Tongue (tissue), 1 donor: ENCODE measurements at regions not wholly inside any gene's neighbourhood (a gene's known extent, or its start where the extent isn't known, plus 50 kb on each side); places are given as distances from the start of the nearest gene placed in this dataset.
A peak's percentile ranks its signal among the peaks of the same experiment; 100 is the strongest.
"Not testable (repeated sequence)": the region's sequence is repeated elsewhere in the genome, so short reads cannot be mapped to it uniquely, and the experiment has no call there.

Source experiments
- DNase-seq: peaks from one replicate; pipeline ENCODE4 v3.0.0-alpha.2; 2015

DNA sequence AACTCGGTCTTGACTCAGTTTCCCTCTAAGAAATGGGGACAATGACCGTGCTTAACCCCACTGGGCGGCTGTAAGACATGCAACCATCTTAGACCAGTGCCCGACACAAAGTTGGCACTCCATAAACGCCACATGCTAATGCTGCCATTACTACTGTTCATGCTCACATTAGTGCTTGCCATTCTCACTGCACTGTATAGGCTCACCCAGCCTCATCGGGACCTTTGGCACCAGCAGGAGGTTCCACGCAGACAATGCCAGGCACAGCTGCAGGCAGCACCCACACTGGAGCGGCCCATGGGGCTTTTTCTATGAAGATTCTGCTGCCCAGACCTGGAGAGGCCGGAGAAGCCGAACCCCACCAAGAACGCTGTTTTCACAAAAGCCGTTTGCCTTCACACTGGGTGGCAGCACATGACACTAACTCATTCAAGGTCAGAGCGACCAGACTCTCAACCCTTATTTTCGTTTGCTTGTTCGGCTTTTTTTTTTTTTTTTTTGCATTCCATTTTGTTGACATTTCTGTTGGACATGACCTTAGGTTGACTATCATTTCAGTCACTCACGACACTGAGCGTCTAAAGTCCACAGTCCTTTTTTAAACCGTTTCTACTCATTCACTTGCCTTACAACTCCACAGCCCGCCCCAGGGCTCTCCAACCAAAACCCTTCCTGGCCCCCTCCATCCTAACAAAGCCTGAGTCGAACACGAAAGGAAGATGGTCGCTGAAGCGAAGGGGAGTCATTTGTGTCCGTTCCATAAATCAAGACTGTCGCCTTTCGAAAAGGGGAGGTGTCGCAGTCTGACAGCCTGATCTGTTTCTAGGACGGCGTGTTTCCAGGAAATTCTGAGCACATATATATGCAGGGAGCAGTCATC, 124.4 kb upstream of the RNF32 start:
- no peak for DNase-seq

DNA sequence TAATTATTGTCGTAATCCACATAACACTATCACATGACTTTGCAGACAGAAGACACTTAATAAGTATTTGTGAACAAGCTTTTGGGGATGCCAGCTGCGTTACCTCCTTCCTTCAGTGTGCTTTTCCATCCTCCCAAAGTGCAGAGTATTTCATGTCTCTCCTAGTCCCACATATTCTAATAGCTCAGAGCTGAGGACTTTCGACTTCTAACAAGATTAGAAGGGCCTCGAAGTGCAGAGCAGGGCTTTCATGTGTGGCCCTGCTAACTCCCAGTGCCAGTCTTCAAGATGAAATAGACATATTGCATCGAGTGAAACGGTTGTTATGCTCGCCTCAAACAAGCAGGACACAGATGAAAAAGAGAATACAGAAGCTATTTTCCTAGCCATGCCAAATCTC, 125.7 kb upstream of the RNF32 start:
- DNase-seq, result no peak

DNA sequence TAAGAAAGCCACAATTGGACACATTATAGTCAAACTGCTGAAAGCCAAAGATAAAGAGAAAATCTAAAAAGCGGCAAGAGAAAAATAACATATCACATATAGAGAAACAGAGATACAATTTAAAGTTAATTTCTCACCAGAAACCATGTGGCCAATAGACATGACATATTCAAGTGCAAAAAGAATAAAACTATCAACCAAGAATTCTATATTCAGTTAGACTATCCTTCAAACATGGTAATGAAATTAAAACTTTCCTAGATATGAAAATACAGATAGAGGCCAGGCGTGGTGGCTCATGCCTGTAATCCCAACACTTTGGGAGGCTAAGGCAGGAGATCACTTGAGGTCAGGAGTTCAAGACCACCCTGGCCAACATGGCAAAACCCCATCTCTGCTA, 129.1 kb upstream of the RNF32 start:
- no peak for DNase-seq

GRCh38 chr7:156510966-156511365, 129.6 kb upstream of the RNF32 start:
- DNase-seq, result no peak

DNA sequence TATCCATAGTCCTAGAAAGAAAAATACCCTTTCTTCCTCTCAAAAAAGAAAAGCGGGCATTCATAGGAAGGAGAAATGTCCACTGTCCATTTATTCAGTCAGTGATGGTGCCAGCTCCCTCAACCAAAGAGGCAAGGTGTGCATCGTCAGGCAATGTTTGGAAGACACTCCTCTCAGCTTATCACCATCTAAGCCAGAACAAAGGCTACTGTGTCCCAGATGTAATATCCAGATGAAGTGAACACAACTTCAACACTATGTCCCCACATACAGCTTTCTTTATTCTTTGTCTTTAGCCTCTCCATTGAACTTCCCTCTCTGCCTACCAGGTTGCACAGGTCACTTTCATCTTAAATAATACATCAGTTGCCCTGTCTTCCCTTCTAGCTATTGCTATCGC, 131.4 kb upstream of the RNF32 start:
- DNase-seq, result no peak

- no peak for DNase-seq
Measured at GRCh38 chr7:156505876-156506275, 134.7 kb upstream of the RNF32 start.

DNA sequence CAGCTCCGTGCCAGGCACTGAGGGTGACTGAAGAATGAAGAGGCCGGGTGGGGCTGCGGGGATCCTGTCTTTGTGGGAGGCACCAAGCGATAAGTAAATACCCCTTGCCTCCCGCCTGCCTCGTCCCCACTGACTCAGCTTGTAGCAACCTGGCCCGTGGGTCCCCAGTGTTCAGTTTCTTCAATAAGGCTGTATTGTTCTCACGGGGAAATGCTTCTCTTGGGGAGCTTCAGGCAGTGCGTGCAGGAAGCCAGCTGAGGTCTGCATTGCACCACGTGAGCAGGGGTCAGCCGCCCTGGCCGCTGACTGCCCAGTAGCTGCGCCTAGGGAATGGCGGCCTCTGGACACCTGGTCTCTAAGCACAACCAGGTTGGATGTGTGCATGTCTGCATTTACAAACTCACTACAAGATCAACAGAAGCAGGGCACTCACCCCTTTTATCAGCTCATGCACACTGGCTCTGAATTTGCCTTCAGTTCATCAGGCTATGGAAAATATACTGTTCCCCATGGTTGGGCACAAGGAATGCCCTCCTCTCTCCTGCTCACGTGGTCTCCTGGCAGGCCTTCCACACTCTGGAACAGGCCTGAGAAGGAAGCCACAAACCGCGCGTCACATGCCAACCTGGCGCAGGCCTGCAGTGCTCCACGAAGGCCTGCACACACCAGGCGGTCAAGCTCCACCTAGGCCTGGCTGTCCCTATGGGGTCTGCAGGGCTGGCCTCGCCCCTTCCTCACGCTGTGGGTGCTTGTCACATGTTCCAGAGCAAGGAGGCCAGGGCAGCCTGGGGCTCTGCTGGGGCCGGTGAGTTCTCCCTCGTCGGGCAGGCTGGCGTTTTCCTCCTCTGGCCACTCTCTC, 135.7 kb upstream of the RNF32 start:
- no peak for DNase-seq

GRCh38 chr7:156504006-156504405, 136.6 kb upstream of the RNF32 start:
- DNase-seq, result no peak

- no peak for DNase-seq
Measured at GRCh38 chr7:156503196-156503595, 137.4 kb upstream of the RNF32 start.

DNA sequence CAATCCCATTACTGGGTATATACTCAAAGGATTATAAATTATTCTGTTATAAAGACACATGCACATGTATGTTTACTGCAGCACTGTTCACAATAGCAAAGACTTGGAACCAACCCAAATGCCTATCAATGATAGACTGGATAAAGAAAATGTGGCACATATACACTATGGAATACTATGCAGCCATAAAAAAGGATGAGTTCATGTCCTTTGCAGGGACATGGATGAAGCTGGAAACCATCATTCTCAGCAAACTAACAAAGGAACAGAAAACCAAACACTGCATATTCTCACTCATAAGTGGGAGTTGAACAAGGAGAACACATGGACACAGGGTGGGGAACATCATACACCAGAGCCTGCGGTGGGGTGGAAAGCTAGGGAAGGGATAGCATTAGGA, 138.8 kb upstream of the RNF32 start:
- DNase-seq, result not testable (repeated sequence)

DNA sequence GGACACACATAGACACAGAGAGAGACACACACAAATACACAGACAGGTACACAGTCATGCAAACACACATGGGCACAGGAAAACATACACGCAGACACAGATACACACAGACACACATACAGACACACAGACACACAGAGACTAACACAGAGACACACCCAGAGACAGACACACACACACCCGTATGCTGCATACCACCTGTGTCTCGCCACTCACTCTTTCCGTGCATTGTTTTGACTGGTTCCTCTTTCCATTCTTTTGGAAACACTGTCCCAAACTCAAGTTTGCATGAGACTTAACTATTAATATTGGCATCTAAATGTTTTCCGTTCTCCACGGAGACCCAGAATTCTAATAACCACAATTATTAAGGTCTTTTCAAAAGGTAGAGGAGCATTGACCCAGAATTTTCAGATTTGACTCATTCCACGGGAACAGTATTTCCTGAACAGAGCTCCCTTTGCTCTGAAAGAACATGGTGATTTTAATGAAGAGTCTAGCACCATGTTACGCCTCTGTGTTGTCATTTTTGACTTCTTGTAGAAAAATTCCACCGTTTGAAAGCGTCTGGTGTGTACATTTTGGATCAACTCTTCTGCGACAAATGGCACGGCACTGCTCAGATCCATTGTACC, 141.2 kb upstream of the RNF32 start:
- no peak for DNase-seq

- DNase-seq, result no peak
Measured at GRCh38 chr7:156497776-156498509, 142.6 kb upstream of the RNF32 start.

DNA sequence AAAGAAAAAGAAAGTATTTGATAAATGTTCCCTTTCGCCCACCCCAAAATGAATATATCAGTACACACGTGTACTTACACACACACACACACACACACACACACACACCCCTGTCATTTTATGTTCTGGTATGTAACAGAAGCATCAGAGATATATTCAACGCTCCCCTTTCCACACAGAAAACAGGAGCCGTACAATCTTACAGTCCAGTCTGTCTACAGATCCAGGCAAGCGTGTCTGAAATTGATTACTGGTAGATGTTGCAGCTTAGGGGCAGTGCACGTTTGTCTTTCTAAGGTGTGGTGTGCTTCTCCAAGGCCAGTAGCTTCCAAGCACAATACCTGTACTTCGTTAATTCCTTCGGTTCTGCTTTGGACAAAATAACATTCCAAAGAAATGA, 143.7 kb upstream of the RNF32 start:
- no peak for DNase-seq

GRCh38 chr7:156496363-156496769, 144.2 kb upstream of the RNF32 start:
- peak; percentile 20 for DNase-seq

DNA sequence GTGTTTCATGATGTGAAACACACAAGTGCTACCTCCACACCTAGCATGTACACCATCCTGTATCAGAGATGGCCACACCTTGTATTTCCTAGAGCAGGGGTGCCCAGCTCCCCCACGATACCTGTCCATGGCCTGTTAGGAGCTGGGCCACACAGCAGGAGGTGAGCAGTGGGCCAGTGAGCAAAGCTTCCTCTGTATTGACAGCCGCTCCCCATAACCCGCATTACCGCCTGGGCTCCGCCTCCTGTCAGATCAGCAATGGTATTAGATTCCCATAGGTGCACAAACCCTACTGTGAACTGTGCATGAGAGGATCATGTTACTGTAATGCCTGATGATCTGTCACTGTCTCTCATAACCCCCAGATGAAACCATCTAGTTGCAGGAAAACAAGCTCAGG, 145.6 kb upstream of the RNF32 start:
- DNase-seq, result no peak

- no peak for DNase-seq
Measured at GRCh38 chr7:156493942-156494341, 146.6 kb upstream of the RNF32 start.

GRCh38 chr7:156492170-156492569, 148.4 kb upstream of the RNF32 start:
- DNase-seq, result no peak

DNA sequence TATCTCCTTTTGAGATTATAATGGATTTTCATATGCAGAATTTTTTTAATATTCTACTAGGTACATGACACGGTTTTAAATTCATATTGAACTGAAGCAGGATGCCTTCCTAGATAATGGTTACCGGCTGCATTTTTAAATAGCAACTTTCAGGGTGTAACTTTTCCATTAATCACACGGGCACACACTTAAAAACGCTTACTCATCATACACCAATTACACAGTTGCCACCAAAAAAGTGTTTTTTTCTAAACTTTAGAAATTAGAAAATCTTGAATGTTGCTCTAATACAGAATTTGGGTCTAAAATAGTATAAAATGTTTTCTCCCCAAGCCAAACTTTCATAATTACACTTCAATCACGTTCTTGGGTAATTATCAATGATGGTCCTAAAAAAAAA, 149.1 kb upstream of the RNF32 start:
- DNase-seq, result no peak

DNA sequence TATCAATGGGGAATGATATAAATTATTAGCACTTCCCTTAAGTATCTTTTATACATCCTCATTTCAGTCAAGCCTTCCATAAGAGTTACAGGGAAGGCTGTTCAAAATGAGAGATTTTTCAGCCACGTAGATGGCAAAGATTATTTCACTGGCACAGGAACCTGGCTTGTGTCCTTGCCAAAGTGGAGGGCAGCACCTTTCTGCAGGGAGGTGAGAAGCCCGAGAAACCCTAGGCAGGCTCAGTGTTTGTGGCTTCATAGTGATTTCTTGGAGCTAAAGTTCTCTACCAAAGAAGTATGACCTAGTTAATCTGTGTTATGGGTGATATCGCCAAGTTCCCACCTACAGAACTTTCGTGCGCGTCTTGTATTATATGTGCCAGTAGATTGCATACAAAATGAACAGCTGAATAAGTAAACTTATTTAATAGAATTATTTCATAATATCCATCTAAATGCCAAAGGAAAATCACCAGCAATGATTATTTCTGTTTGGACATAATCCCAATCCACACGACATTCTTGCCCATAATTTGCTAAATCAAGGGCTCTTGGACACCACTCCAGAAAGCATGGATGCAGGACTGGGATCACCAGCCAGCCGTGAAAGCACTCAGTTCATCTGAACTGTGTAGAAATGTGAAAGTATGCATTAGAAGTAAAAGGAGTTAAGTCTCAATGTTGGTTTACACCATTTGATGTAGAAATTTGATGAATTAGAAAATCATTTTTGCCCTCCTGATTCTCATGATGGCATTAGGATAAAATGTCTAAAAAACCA, 150.4 kb upstream of the RNF32 start:
- DNase-seq, result no peak

- no peak for DNase-seq
Measured at GRCh38 chr7:156487811-156488533, 152.6 kb upstream of the RNF32 start.

GRCh38 chr7:156480671-156481070, 159.9 kb upstream of the RNF32 start:
- no peak for DNase-seq
